Choroid plexus epithelial cell (primary cell): ENCODE measurements at regions not wholly inside any gene's neighbourhood (a gene's known extent, or its start where the extent isn't known, plus 50 kb on each side); places are given as distances from the start of the nearest gene placed in this dataset.
A peak's percentile ranks its signal among the peaks of the same experiment; 100 is the strongest.

Experiments
- DNase-seq: peaks from one replicate; pipeline ENCODE4 v3.0.0-alpha.2; 2010; ENCODE audit warnings: low read depth
- H3K4me3 ChIP-seq: 2 replicates; pipeline ENCODE4 v1.5.1; 2011; ENCODE audit warnings: low read depth, mild to moderate bottlenecking, control low read depth, low read length, moderate library complexity
- TF ChIP-seq, protein P1 (sequence below): conservative IDR thresholded peaks from 2 replicates; pipeline ENCODE4 v1.5.1; 2011; ENCODE audit warnings: low read depth, mild to moderate bottlenecking, control low read depth, inconsistent platforms, low read length, moderate library complexity

DNA sequence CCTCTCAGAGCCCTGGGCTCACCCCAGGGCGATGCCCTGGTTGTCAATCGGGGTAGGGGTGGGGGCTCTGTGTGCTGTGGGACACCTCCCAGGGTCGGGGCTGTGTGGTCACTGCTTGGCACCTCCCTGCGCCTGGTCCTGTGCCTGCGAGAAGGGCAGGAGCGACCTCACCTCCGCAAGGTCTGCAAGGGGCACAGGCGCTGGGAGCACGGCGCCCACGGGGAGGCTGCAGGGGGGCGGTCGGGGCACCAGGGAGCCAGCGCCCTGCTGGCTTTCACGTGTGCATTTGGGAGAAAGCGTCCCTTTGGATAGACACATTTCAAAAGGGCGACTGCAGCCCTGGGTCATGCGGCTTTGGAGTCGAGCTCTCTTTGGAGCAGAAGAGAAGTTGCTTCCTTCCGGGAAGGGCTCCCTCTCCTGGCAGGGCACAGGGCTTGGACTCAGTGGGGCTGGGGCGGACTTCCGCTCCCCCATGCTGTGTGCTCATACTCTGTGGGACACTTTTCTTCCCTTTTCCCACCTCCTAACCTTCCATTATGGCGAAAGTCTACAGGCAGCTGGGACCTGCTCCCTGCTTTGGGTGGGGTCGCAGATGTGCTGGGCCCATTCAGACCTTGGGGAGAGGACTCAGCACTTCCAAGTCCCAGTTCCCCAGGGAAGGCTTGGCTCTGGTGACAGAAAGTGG lies 52.9 kb upstream of the SLC28A3 start:
- TF ChIP-seq, protein P1, sequence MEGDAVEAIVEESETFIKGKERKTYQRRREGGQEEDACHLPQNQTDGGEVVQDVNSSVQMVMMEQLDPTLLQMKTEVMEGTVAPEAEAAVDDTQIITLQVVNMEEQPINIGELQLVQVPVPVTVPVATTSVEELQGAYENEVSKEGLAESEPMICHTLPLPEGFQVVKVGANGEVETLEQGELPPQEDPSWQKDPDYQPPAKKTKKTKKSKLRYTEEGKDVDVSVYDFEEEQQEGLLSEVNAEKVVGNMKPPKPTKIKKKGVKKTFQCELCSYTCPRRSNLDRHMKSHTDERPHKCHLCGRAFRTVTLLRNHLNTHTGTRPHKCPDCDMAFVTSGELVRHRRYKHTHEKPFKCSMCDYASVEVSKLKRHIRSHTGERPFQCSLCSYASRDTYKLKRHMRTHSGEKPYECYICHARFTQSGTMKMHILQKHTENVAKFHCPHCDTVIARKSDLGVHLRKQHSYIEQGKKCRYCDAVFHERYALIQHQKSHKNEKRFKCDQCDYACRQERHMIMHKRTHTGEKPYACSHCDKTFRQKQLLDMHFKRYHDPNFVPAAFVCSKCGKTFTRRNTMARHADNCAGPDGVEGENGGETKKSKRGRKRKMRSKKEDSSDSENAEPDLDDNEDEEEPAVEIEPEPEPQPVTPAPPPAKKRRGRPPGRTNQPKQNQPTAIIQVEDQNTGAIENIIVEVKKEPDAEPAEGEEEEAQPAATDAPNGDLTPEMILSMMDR, result no peak
- no peak overlapping the region for H3K4me3 ChIP-seq
- DNase-seq, result no peak

DNA sequence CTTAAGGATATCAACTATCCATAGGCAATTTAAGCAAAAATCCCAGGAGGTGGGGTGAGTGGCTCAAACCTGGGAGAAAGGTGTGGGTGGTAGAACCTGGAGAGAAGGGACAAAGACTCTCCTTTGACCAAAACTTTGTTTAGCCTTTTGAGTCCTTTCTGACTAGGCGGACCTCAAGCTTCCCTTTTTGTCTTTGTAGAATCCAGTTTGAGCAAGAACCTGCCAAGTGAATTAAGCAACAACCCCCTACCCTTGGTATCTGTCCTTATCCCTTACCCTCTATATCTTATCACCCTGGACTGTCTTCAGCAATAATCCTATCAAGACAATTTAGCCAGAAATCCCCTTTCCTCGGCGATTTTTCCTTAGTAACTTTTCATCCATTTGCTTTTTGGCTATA lies 53.5 kb upstream of the SLC28A3 start:
- DNase-seq, result no peak
- TF ChIP-seq, protein P1, result no peak
- no peak overlapping the region for H3K4me3 ChIP-seq

GRCh38 chr9:84397151-84397728 lies 56.7 kb upstream of the SLC28A3 start:
- DNase-seq, result peak; percentile 87
- TF ChIP-seq, protein P1, result peak; percentile 86
- no peak overlapping the region for H3K4me3 ChIP-seq

GRCh38 chr9:84397822-84398221 lies 57.3 kb upstream of the SLC28A3 start:
- TF ChIP-seq, protein P1, result no peak

GRCh38 chr9:84402517-84402916 lies 62.0 kb upstream of the SLC28A3 start:
- no peak for DNase-seq
- TF ChIP-seq, protein P1, result no peak
- H3K4me3 ChIP-seq, result no peak overlapping the region

More at GRCh38 chr9:84397822-84398221, 57.3 kb upstream of the SLC28A3 start:
- no peak overlapping the region for H3K4me3 ChIP-seq
- peak; percentile 80 for DNase-seq

GRCh38 chr9:84403288-84403687 lies 62.7 kb upstream of the SLC28A3 start:
- TF ChIP-seq, protein P1, result no peak
- no peak overlapping the region for H3K4me3 ChIP-seq
- DNase-seq, result no peak
